ENCODE measurements at regions not wholly inside any gene's neighbourhood (a gene's known extent, or its start where the extent isn't known, plus 50 kb on each side); places are given as distances from the start of the nearest gene placed in this dataset.
"Not testable (repeated sequence)": the region's sequence is repeated elsewhere in the genome, so short reads cannot be mapped to it uniquely, and the experiment has no call there.

GRCh38 chr1:108314815-108315214 lies 70.9 kb upstream of the NBPF4 start:
- no peak for DNase-seq

- DNase-seq, result peak; percentile 2
These were observed 72.7 kb upstream of the NBPF4 start for GRCh38 chr1:108316545-108316944.

- DNase-seq, result no peak
These were observed 77.0 kb upstream of the NBPF4 start for GRCh38 chr1:108320849-108321248.

GRCh38 chr1:108325338-108325737 lies 81.5 kb upstream of the NBPF4 start:
- DNase-seq, result not testable (repeated sequence)

- DNase-seq, result no peak
These were observed 83.9 kb upstream of the NBPF4 start for GRCh38 chr1:108327534-108328466.

- DNase-seq, result no peak
These were observed 102.1 kb upstream of the NBPF4 start for GRCh38 chr1:108345776-108346531.

- DNase-seq, result no peak
These were observed 92.3 kb upstream of the NBPF6 start for GRCh38 chr1:108357802-108358201.

- not testable (repeated sequence) for DNase-seq
These were observed 69.9 kb upstream of the NBPF6 start for GRCh38 chr1:108380059-108380832.
